ENCODE measurements at regions not wholly inside any gene's neighbourhood (a gene's known extent, or its start where the extent isn't known, plus 50 kb on each side); places are given as distances from the start of the nearest gene placed in this dataset.

DNA sequence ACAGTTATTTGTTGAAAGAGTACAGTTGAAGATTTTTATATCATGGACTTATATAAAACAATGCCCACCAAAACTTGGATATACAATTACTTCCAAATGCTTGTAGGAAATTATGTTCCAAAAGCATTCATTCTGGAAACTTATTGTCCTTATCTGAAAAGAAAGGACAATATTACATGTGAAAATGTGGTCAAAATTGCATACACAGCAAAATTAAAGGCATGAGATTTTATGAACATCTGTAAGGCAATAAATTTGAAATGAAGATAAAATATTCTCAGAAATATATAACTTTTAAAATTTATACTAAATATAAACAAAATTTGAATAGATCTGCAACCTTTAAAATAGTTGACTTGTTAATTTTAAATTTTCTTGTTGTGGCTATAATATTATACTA lies 1173.8 kb downstream of the NLGN4X start:
- FAIRE-seq (no peak), ATAC-seq (no peak), DNase-seq (ENCODE audit: low read depth, low spot score) (no peak)
- H3K36me3 ChIP-seq (ENCODE audit: control insufficient read depth in 2 of 2, insufficient read depth in 2 of 2, low read length in 1 of 2), result no peaks in the 10 kb centered on the region
- SMC1A ChIA-PET (ENCODE audit: uncharacterized antibody, unreplicated experiment), result interaction anchor here (0.6 to 0.9 kb wide), 2 partner anchors 31 to 1798 kb away, joined by 3 read pairs; no protein-coding TSS in a partner anchor
- no peak overlapping the region for H3K27ac ChIP-seq (ENCODE audit: control insufficient read depth, insufficient read depth)
- TF ChIP-seq FOXM1 (IDR thresholded peaks at IDR 0.05; ENCODE audit: low read depth, low read length), result no peak
- no peak for TF ChIP-seq POLR2A (IDR thresholded peaks at IDR 0.05; ENCODE audit: low read depth, low read length)
- TF ChIP-seq RFX5 (IDR thresholded peaks at IDR 0.05; ENCODE audit: low read depth, low read length), result no peak
- TF ChIP-seq, protein P1, sequence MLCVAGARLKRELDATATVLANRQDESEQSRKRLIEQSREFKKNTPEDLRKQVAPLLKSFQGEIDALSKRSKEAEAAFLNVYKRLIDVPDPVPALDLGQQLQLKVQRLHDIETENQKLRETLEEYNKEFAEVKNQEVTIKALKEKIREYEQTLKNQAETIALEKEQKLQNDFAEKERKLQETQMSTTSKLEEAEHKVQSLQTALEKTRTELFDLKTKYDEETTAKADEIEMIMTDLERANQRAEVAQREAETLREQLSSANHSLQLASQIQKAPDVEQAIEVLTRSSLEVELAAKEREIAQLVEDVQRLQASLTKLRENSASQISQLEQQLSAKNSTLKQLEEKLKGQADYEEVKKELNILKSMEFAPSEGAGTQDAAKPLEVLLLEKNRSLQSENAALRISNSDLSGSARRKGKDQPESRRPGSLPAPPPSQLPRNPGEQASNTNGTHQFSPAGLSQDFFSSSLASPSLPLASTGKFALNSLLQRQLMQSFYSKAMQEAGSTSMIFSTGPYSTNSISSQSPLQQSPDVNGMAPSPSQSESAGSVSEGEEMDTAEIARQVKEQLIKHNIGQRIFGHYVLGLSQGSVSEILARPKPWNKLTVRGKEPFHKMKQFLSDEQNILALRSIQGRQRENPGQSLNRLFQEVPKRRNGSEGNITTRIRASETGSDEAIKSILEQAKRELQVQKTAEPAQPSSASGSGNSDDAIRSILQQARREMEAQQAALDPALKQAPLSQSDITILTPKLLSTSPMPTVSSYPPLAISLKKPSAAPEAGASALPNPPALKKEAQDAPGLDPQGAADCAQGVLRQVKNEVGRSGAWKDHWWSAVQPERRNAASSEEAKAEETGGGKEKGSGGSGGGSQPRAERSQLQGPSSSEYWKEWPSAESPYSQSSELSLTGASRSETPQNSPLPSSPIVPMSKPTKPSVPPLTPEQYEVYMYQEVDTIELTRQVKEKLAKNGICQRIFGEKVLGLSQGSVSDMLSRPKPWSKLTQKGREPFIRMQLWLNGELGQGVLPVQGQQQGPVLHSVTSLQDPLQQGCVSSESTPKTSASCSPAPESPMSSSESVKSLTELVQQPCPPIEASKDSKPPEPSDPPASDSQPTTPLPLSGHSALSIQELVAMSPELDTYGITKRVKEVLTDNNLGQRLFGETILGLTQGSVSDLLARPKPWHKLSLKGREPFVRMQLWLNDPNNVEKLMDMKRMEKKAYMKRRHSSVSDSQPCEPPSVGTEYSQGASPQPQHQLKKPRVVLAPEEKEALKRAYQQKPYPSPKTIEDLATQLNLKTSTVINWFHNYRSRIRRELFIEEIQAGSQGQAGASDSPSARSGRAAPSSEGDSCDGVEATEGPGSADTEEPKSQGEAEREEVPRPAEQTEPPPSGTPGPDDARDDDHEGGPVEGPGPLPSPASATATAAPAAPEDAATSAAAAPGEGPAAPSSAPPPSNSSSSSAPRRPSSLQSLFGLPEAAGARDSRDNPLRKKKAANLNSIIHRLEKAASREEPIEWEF (IDR thresholded peaks at IDR 0.05; ENCODE audit: insufficient replicate concordance, low read depth, low read length), result no peak
- TF ChIP-seq, protein P2, sequence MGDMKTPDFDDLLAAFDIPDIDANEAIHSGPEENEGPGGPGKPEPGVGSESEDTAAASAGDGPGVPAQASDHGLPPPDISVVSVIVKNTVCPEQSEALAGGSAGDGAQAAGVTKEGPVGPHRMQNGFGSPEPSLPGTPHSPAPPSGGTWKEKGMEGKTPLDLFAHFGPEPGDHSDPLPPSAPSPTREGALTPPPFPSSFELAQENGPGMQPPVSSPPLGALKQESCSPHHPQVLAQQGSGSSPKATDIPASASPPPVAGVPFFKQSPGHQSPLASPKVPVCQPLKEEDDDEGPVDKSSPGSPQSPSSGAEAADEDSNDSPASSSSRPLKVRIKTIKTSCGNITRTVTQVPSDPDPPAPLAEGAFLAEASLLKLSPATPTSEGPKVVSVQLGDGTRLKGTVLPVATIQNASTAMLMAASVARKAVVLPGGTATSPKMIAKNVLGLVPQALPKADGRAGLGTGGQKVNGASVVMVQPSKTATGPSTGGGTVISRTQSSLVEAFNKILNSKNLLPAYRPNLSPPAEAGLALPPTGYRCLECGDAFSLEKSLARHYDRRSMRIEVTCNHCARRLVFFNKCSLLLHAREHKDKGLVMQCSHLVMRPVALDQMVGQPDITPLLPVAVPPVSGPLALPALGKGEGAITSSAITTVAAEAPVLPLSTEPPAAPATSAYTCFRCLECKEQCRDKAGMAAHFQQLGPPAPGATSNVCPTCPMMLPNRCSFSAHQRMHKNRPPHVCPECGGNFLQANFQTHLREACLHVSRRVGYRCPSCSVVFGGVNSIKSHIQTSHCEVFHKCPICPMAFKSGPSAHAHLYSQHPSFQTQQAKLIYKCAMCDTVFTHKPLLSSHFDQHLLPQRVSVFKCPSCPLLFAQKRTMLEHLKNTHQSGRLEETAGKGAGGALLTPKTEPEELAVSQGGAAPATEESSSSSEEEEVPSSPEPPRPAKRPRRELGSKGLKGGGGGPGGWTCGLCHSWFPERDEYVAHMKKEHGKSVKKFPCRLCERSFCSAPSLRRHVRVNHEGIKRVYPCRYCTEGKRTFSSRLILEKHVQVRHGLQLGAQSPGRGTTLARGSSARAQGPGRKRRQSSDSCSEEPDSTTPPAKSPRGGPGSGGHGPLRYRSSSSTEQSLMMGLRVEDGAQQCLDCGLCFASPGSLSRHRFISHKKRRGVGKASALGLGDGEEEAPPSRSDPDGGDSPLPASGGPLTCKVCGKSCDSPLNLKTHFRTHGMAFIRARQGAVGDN (IDR thresholded peaks at IDR 0.05), result no peak
- no peak for TF ChIP-seq SUPT20H (IDR thresholded peaks at IDR 0.05; ENCODE audit: borderline replicate concordance, control insufficient read depth, low read depth, low read length)
- intact Hi-C loops (cut with micrococcal nuclease; ENCODE audit: unreplicated experiment) (no loop called here), in situ Hi-C loops (cut with MboI) (no loop called here)
- no peaks in the 10 kb centered on the region for H4K20me1 ChIP-seq (ENCODE audit: control insufficient read depth, insufficient read depth)
- H3K27me3 ChIP-seq (replicated peaks in 1 of 2; ENCODE audit: control insufficient read depth in 2 of 2, insufficient read depth in 2 of 2, low read length in 1 of 2), result no peaks in the 10 kb centered on the region
- H3K4me1 ChIP-seq (ENCODE audit: control insufficient read depth, insufficient read depth, low read length), result no peaks in the 10 kb centered on the region
- BruUV-seq (replicated peaks), result no TSS peak
- no peak overlapping the region for H2AFZ ChIP-seq (ENCODE audit: control insufficient read depth, low read depth, low read length)
- CTCF ChIA-PET, result no interaction called here
- POLR2A ChIA-PET, result no interaction called here
- no peak overlapping the region for H3K4me2 ChIP-seq (ENCODE audit: control insufficient read depth, insufficient read depth)
- RAD21 ChIA-PET (ENCODE audit: unreplicated experiment), result no interaction called here
- H3K4me3 ChIP-seq, result no peak overlapping the region
- no peak overlapping the region for H3K9ac ChIP-seq (ENCODE audit: control insufficient read depth, insufficient read depth, low read length)
- H3K9me3 ChIP-seq (replicated peaks; ENCODE audit: control insufficient read depth, insufficient read depth, low read length), result no peaks in the 10 kb centered on the region
- no peaks in the 10 kb centered on the region for H3K79me2 ChIP-seq (ENCODE audit: control insufficient read depth, insufficient read depth, low read length)

Measured in GM12878 (cell line).